GM21717 (cell line): ENCODE measurements at regions not wholly inside any gene's neighbourhood (a gene's known extent, or its start where the extent isn't known, plus 50 kb on each side); places are given as distances from the start of the nearest gene placed in this dataset.
"Not testable (repeated sequence)": the region's sequence is repeated elsewhere in the genome, so short reads cannot be mapped to it uniquely, and the experiment has no call there.

Experiments
- ATAC-seq: cut with Tn5 transposase; IDR thresholded peaks from one replicate; pipeline ENCODE4 v1.9.1; 2021; ENCODE audit warnings: mild to moderate bottlenecking, moderate library complexity; ENCODE audit not compliant: unreplicated experiment

- ATAC-seq, result no peak
Measured at GRCh38 chr14:105689722-105690121, 163.3 kb downstream of the TMEM121 start.

GRCh38 chr14:105690671-105691070, 164.3 kb downstream of the TMEM121 start:
- ATAC-seq, result no peak

- ATAC-seq, result not testable (repeated sequence)
Measured at GRCh38 chr14:105691321-105692109, 165.1 kb downstream of the TMEM121 start.

- not testable (repeated sequence) for ATAC-seq
Measured at GRCh38 chr14:105692110-105692685, 165.8 kb downstream of the TMEM121 start.

GRCh38 chr14:105694961-105695360, 168.6 kb downstream of the TMEM121 start:
- no peak for ATAC-seq

GRCh38 chr14:105696388-105696787, 170.0 kb downstream of the TMEM121 start:
- ATAC-seq, result peak; percentile 43

- ATAC-seq, result not testable (repeated sequence)
Measured at GRCh38 chr14:105697414-105697813, 171.0 kb downstream of the TMEM121 start.

- ATAC-seq, result not testable (repeated sequence)
Measured at GRCh38 chr14:105697955-105698354, 171.6 kb downstream of the TMEM121 start.

GRCh38 chr14:105698940-105699556, 172.7 kb downstream of the TMEM121 start:
- peak; percentile 9 for ATAC-seq

- ATAC-seq, result not testable (repeated sequence)
Measured at GRCh38 chr14:105699706-105700105, 173.3 kb downstream of the TMEM121 start.

GRCh38 chr14:105700146-105700545, 173.8 kb downstream of the TMEM121 start:
- not testable (repeated sequence) for ATAC-seq

GRCh38 chr14:105700622-105701288, 174.4 kb downstream of the TMEM121 start:
- peak; percentile 30 for ATAC-seq

- no peak for ATAC-seq
Measured at GRCh38 chr14:105701456-105702274, 175.3 kb downstream of the TMEM121 start.

GRCh38 chr14:105702275-105702817, 176.0 kb downstream of the TMEM121 start:
- ATAC-seq, result no peak

GRCh38 chr14:105703044-105703665, 176.8 kb downstream of the TMEM121 start:
- ATAC-seq, result not testable (repeated sequence)

GRCh38 chr14:105704091-105704490, 177.7 kb downstream of the TMEM121 start:
- not testable (repeated sequence) for ATAC-seq

- ATAC-seq, result not testable (repeated sequence)
Measured at GRCh38 chr14:105704492-105704891, 178.1 kb downstream of the TMEM121 start.

GRCh38 chr14:105705512-105705861, 179.1 kb downstream of the TMEM121 start:
- ATAC-seq, result not testable (repeated sequence)

GRCh38 chr14:105705862-105706700, 179.7 kb downstream of the TMEM121 start:
- ATAC-seq, result peak; percentile 34
